ENCODE measurements at regions not wholly inside any gene's neighbourhood (a gene's known extent, or its start where the extent isn't known, plus 50 kb on each side); places are given as distances from the start of the nearest gene placed in this dataset.

DNA sequence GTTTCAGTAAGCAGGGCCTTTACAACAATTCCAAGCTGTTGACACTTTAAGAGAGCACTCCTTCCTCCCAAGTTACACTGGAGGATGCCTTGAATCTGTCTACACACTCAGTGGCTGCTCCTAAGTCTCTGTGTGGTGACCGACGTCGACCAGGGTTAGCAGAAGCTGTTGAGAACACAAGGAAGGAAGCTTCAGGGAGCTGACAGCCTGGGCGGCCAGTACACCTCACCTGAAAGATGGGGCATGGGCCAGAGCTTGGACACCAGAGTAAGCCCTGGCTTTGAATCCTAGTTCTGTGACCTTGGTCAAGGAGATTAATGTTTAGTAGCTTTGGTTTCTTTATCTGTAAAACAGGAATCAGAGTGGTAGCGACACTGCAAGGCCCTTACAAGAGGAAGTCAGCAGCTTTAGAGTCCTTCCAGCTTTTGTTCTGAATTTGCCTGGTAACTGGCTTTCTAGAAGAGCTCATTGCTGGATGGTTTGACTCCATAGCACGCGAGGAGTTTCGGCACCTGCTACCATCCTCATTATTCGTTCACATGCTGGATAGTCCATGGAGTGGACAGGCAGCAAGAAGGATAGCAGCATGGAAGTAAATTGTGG lies 214.2 kb downstream of the FGF9 start:
- TF ChIP-seq, protein P1, sequence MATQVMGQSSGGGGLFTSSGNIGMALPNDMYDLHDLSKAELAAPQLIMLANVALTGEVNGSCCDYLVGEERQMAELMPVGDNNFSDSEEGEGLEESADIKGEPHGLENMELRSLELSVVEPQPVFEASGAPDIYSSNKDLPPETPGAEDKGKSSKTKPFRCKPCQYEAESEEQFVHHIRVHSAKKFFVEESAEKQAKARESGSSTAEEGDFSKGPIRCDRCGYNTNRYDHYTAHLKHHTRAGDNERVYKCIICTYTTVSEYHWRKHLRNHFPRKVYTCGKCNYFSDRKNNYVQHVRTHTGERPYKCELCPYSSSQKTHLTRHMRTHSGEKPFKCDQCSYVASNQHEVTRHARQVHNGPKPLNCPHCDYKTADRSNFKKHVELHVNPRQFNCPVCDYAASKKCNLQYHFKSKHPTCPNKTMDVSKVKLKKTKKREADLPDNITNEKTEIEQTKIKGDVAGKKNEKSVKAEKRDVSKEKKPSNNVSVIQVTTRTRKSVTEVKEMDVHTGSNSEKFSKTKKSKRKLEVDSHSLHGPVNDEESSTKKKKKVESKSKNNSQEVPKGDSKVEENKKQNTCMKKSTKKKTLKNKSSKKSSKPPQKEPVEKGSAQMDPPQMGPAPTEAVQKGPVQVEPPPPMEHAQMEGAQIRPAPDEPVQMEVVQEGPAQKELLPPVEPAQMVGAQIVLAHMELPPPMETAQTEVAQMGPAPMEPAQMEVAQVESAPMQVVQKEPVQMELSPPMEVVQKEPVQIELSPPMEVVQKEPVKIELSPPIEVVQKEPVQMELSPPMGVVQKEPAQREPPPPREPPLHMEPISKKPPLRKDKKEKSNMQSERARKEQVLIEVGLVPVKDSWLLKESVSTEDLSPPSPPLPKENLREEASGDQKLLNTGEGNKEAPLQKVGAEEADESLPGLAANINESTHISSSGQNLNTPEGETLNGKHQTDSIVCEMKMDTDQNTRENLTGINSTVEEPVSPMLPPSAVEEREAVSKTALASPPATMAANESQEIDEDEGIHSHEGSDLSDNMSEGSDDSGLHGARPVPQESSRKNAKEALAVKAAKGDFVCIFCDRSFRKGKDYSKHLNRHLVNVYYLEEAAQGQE (IDR thresholded peaks at IDR 0.05; ENCODE audit: low read depth, low read length), result no peak
- no peak for TF ChIP-seq MXI1 (IDR thresholded peaks at IDR 0.05; ENCODE audit: low read depth, low read length)
- TF ChIP-seq, protein P2, sequence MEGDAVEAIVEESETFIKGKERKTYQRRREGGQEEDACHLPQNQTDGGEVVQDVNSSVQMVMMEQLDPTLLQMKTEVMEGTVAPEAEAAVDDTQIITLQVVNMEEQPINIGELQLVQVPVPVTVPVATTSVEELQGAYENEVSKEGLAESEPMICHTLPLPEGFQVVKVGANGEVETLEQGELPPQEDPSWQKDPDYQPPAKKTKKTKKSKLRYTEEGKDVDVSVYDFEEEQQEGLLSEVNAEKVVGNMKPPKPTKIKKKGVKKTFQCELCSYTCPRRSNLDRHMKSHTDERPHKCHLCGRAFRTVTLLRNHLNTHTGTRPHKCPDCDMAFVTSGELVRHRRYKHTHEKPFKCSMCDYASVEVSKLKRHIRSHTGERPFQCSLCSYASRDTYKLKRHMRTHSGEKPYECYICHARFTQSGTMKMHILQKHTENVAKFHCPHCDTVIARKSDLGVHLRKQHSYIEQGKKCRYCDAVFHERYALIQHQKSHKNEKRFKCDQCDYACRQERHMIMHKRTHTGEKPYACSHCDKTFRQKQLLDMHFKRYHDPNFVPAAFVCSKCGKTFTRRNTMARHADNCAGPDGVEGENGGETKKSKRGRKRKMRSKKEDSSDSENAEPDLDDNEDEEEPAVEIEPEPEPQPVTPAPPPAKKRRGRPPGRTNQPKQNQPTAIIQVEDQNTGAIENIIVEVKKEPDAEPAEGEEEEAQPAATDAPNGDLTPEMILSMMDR (IDR thresholded peaks at IDR 0.05), result no peak
- no peak for TF ChIP-seq EP300 (IDR thresholded peaks at IDR 0.05; ENCODE audit: borderline replicate concordance in 1 of 2, low read depth in 1 of 2, low read length in 1 of 2)
- TF ChIP-seq, protein P3, sequence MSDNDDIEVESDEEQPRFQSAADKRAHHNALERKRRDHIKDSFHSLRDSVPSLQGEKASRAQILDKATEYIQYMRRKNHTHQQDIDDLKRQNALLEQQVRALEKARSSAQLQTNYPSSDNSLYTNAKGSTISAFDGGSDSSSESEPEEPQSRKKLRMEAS (IDR thresholded peaks at IDR 0.05; ENCODE audit: low read depth), result no peak
- TF ChIP-seq POLR2AphosphoS5 (IDR thresholded peaks at IDR 0.05; ENCODE audit: low read depth, low read length), result no peak
- TF ChIP-seq EZH2phosphoT487 (IDR thresholded peaks at IDR 0.05; ENCODE audit: borderline replicate concordance, low read depth), result no peak
- TF ChIP-seq RCOR1 (IDR thresholded peaks at IDR 0.05; ENCODE audit: low read length), result no peak

Data from SK-N-SH (cell line).